Stimulated activated CD8-positive, alpha-beta memory T cell treated with anti-CD3 and anti-CD28 coated beads, Interleukin-15, amount 100 ng/mL, for 48 hours (primary cell): ENCODE measurements at regions not wholly inside any gene's neighbourhood (a gene's known extent, or its start where the extent isn't known, plus 50 kb on each side); places are given as distances from the start of the nearest gene placed in this dataset.
"Not testable (repeated sequence)": the region's sequence is repeated elsewhere in the genome, so short reads cannot be mapped to it uniquely, and the experiment has no call there.

Experiments used
- DNase-seq, 2 donors: peaks; one replicate each; pipeline ENCODE4 v3.0.0-alpha.2; 2020; ENCODE audit warnings: low read depth in 2 of 2

DNA sequence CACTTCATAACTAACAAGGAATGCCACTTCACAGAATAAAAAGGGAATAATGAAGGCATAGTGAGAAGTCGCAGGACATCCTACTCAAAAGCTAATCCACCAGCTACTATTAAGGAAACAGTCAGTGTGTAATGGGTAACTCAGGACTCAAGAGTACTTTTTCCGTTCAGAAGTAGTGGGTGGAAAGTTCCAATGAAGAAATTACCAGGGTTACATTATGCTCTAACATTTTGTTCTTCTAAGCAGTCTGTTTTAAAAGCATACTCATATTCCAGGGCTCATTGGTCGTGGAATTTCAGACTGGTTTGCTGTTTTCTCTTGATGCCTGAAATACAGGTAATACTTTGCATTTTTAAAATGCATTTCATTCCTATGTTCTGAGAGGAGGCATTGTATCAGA is 222.4 kb upstream of the IRS2 start:
- DNase-seq, result no peak

DNA sequence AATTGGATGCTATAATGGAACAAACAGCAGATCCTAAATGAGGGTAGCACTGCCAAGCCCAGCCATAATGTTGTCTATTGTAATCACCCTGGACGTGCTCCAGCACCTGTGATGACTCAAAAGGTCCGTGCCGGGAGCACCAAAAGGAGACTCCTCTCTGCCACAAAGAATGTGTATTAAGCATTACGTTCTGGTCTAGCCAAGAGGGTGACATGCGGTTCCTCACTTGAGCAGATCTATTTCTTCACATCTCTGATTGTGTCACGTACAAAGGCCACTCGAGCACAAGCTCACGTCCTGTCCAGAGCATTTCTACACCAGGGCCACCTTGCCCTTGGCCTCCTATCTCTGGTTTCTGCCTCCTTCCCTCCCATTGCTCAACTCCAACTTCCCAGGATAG is 219.9 kb upstream of the IRS2 start:
- no peak for DNase-seq

DNA sequence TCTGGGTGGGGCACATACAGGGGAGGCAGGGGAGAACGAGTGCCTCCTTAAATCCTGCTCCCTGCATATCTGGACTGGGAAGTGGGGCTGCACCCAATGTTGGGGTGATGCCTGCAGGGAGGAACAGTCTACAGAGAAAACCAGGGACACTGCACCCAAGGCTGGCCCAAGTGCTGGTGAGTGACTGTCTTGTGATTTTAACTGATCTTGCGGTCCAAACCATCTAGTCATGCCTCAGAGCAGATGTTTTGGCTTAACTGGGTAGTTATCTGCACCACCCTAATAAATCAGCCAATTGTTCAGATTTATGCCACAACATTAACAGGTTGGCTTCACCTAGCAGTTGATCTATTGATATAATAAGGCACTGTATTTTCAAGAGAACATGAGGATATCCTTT is 219.2 kb upstream of the IRS2 start:
- no peak for DNase-seq

DNA sequence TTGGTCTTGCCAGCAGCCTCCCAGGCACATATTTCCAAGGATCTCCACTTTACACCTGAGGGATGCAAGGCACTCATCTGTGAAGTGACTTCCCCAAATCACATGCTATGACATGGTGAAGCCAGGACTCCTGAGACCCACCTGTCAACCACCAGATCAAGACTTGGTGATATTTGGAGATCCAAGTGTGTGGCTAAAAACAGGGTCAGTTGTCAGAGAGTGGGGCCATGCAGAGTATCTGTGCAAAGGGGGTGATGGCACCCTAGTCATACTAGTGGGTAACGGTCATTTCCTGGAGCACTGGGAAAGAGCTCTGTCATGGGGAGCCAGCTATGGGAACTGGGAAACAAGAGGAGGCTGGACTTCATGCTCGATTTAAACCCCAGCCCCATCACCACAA is 218.4 kb upstream of the IRS2 start:
- no peak for DNase-seq

DNA sequence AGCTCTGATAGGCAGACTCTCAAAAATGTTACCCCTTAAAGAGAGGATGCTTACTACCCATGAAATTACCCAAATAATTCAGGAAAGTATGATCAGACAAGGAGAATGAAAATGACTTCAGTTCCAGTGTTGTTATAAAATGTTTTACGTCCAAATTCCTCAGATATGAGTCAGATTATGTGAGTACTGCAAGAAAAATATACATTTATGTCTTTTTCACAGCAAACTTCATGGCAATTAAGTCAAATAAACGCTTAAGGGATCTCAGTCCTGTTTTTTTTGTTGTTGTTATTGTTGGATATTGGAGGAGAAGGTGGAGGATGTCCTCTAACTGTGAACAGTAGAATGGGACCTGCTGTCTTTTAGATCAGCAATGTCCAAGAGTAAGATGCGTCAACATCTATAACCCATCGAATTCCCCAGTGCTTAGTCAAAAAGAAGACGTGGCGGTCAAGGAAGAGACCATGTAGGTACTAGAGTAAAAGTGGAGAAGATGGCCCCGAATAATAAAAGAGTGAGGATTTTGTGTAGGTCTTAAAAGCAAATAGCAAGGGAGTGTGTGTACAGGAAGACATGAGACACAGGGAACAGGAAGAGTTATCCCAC is 215.4 kb upstream of the IRS2 start:
- DNase-seq, result no peak

DNA sequence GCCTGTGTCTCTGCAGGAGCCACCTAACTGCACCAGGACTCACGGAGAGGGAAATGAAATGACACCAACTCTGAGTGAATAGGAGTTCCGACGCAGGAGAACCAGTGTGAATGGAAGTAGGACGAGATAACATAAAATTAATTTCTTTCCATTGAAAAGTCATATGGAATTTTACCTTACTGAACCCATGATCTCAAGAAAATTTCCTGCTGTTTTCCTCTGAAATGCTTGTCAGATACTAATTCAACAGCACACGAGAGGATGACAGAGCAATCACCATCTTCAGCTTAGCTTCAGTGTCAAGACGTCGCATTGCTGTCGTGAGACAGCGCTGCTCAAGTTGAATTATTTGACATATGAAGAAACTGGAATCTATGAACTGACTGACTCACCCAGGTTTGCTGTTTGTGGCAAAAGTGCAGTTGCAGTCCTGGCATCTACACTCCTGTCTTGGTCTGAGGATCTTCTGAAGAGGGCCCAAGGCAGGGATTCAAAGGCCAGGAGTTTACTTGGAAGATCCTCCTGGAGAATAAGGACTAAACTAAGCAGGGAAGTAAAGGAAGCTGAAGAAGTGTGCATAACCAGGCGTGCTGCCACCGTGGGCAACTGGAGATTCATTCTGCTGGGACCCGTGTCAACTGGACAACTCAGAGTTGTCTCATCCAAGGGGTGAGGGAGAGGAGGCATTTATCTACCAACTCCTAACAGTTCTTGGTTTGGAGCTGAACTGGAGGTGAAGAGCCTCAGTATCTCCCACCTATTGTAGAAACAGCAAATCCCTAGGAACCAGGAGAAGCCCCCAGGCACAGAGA is 214.4 kb upstream of the IRS2 start:
- DNase-seq, result no peak

DNA sequence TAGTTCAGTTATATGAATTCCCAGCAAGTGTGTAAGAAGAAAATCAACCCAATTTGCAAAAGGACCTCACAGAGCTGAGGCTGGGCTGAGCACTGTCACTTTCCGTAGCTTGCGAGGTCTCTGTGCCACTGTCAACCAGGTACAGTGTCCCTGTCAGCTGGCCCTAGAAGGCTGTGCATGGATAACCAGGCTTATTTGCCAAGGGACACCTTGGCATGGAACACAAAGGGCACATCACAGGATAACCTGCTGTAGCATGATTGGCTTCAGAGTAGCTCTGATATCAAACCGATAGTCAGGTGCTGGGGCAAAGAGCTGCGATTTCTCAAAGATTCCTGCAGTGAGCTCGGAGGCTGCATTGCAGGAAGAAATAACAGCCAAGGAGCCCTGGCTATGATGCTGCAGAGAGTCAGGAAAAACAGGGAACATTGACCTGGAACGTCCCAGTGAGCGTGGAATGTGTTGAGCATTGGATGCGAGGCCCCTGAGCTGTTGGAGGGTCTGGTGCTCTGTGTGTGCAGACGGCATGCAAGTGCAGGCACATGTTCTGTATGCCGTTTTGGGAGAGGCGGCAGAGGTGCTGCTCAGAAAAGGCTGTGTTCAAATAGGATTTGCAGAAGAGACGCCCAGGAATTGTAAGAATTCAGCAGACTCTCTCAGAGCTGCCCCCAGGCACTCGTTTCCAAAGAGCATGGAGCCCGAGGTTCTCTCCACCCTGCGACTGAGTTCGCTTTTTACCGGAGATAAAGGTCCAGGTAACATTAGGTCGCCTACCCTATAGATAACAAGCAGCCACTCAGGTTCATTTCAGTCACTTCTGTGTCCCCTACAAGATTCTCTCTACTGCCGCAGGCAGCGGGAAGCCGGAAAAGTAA is 213.5 kb upstream of the IRS2 start:
- DNase-seq, result no peak

DNA sequence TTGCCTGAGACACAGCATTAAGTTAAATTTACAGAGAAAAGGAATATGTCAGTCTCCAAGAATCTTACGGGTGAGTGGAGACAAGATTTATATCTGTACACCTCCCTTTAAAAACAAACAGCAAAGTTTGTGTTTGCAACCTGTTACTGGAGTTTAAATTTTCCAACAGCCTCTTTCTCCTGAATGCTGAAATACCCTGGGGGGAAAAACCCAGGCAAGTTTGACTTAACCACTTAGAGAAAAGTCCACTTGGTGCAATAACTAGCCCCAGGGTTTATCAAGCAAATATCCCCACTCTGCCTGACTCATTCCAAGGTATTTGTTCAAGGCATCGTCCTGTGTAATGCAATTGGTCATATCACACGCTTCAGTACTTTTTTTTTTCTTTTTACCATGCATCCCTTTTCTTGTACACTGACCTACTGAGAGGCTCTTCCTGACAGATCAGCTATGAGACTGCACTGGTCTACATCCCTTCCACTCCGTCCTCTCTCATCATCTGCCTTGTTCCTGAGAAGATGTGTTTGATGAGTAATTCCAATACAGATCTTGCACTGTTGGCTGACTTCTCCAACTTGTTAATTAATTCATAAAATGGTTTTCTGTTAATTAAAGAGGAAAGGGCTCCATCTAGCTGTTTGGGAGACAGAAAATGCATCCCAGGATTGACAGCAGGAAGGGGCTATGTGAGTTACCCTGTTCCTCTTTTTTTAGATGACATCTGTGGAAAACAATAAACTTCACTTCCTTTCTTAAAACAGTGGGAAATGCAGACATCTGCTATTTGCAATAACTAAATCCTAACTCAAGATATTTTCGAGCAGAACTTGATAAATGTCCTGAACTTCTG is 212.5 kb upstream of the IRS2 start:
- no peak for DNase-seq

DNA sequence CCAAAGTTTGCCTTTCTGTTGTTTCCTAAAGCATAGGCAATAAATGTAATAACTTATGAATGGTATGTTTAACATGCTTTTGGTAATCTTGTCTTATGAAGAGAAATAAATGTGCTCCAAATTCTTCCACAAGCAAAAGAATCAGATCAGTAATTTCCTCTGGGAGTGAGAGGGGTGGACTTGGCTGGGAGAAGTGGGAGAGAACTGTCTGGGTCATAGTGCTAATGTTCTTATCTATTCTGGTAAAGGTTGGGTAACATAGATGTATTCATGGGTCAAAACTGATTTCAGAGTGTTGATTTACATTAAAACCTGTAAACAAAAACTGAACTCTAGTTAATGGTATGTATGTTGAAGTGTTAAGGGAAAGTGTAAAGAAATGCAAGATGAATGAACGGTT is 211.7 kb upstream of the IRS2 start:
- no peak for DNase-seq

DNA sequence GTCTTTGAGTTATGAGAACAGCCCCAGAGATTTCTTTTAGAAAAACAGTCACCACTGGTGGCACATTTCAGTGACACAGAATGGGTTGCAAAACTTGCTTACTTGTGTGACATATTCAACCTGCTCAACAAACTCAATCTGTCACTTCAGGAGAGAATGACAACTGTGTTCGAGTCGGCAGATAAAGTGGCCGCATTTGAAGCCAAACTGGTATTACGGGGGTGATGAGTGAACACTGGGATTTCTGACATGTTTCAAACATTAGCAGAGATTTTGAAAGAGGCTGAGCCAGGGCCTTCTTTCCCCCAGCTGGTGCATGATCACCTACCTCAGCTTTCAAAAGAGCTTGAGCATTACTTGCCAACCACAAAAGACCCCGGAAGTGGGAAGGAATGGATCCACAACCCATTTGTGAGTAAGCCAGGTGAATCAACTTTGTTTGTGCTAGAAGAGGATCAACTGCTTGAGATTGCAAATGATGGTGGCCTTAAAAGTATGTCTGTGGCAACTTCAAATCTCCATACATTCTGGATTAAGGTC is 210.7 kb upstream of the IRS2 start:
- not testable (repeated sequence) for DNase-seq

DNA sequence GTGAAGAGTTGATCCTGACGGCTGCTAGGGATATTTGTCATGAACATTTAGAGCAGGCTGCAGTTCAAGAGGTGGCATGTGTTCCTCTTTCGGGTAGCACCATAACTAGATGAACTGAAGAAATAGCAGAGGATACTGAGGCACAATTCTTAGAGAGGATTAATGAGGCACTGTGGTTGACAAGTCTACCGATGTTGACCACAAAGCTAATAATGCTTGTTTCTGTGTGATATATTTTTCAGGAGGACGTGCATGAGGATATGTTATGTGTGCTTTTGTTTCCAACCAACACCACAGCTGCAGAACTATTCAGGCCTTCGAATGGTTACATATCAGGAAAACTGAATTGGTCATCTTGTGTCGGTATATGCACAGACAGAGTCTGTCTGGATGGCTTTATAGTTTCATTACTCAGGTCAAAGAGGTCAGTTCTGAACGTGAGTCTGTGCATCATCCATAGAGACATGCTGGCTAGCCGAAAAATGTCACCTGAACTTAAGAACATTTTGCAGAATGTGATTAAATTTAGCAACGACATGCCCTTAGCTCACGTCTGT is 210.1 kb upstream of the IRS2 start:
- no peak for DNase-seq

DNA sequence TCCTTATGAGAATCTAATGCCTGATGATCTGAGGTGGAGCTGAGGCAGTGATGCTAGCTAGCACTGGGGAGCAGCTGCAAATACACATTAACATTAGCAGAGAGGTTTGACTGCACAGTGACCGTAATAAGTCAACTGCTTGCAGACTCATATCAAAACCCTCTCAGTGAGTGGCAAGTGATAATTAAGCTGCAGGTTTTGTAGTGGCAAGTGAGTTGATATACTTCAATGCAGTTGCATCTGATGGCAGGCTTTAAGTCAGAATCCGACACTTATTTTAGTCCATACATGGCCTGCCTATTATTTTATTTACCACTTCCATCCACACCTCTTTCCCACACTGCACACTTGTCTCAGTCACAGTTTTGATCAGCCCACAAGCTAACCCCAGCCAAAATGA is 209.2 kb upstream of the IRS2 start:
- DNase-seq, result no peak

DNA sequence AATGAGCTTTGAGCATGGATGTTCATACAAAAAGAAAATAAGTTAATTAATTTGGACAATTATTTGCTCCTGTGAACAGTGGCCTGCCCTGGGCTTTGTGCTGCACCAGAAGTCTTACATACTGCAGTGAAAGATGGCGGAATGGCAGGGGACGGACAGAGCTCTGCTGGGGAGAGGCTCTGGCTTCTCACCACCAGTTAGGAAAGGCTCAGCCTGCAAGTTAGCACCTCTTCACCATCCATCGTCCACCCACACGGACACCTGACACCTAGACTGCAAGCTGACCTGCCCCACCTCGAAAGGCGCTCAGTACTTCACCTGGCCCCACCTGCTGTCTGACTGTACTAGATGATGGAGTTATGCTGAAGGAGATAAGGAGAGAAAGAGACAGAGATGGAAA is 203.9 kb upstream of the IRS2 start:
- no peak for DNase-seq

DNA sequence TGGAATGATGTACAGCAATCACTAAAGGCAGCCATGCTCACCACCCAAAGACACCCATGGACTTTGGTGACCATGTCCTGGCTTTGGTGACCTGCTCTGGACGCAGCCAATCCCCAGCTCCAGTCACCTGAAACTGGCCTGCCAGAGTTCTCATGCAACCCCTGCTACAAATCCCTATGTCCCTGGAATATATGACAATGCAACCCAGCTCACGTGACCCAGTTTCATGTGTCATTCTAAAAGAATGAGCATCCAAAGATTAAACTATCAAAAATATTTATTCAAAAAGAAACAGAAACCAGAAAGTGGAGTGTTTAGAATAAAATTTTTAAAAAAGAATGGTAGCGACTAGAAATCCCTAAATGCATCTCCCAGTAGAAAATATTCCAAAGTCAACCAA is 203.3 kb upstream of the IRS2 start:
- DNase-seq, result no peak

DNA sequence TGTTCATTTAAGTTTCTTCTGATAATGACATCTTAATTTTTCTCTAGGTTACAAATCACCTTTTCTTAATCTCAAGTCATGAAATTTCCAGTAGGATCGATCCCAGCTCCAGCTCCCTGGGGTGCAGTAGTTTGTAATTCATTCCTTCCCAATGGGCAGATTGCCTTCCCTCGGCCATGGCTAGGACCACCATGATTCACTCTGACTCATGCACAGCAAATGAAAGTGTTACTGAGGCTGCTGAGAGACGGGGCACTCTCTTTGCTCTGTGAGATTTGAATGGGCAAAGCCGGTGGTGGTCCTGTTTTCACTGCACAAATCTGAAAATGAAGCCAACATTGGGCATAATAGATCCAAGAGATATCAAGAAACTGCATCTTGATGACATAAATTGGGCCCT is 202.8 kb upstream of the IRS2 start:
- DNase-seq, result no peak

DNA sequence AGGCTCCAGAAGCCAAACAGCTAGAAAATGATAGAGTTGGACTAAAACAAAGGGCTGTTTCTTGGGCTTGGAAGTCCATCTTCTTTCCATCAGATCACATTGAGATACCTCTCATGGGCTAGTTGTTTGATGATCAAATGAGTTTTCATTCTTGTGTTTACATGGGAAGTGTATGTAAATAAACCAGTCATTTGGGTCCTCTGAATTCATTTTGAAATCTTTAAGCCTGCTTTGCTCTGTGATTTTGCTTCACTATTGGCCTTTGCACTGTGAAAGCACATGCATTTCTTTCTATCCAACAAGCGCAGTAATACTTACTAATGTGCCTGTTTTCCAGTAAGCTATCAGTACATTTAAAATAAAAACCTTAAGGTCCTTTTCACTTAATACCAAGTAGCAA is 200.5 kb upstream of the IRS2 start:
- DNase-seq, result no peak

DNA sequence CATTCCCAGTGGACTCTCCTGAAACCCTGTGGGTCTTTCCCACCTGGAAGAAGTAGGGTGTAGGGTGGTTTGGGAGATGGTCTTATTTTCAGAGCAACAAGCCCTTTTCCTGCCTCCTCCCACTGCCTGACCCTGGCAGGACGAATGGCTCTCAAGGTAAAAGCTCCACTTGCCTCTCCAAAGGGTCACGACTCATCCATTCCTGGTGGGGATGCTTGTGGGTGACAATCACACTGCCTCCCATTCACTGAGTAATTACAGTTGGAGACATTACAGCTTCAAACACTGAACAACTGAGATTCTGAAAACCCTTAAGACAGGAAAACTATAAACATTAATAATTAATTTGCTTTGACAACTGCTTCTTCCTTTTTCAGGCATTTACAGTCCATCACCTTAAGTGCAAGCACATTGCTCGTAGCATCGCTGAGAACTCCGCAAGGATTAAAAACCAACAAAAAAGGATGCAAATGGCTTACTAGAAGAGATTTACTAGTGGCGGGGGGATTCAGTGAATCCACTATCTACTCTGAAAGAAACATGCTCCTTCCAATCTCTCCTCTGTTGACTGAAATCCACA is 199.6 kb upstream of the IRS2 start:
- no peak for DNase-seq

DNA sequence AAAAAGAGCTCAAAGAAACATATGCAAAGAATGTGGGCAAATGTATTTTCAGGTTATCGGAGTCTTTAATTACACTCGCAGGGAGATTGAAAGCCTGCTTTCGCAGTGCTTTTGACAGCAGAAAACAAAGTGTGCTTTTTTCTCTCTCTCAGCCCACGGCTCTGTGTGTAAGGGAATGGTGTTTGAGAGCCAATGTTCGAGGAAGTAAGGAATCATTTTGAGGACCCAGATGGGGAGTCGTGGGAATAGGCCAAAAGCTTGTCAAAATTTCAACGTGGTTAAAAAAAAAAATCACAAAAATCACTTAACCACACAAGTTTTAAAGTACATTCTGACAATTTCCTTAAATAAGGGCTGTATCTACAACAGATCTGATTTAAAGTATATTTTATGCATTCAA is 197.1 kb upstream of the IRS2 start:
- DNase-seq, result no peak

DNA sequence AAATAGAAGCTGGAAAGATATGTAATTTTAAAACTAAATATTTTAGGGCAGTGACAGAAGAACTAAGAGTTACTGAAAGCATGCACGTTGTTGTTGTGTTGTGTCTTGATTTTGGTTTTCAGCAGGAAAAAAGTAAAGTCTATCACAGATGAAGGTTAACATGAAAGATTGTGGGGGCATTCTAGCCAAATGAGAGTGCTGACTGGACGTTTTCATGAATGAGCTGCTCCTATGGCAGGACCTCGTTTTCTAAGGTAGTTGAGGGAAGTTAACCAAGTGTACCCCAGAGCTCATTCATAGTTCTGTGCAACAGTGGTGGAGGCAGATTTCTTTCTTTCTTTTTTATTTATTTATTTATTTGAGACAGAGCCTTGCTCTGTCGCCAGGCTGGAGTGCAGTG is 194.6 kb upstream of the IRS2 start:
- DNase-seq, result no peak

DNA sequence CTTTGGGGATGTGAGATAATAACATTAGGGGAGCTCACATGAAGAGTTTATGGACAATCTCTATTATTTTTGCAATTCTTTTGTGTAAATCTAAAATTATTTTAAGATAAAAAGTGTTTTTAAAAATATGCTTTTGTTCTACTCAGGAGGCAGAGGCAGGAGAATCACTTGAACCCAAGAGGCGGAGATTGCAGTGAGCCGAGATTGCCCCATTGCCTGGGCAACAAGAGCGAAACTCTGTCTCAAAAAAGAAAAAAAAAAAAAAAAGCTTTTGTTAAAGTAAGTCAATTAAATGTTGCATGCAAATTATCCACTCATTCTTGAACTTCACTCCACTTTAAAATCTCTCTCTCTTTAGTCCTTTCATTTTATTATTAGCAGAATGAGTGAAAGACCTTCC is 193.3 kb upstream of the IRS2 start:
- DNase-seq, result not testable (repeated sequence)

DNA sequence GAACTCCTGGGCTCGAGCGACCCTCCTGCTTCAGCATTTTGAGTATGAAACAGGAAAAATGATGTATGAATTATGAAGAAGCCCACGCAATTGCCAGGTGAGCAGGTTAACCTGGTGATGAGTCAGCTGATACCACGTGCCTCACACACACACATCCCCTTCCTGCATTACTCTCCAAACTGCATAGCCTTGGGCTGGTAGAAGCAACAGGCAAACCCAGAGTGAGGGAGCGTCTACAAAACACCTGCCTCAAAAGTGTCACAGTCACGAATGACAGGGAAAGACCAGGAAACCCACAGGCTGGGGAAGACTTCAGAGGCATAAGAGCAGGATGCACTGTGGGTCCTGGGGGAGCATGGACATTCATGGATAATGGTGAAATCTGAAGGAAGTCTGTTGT is 192.8 kb upstream of the IRS2 start:
- DNase-seq, result no peak
